GM12878 (cell line): ENCODE measurements at regions not wholly inside any gene's neighbourhood (a gene's known extent, or its start where the extent isn't known, plus 50 kb on each side); places are given as distances from the start of the nearest gene placed in this dataset.
"Not testable (repeated sequence)": the region's sequence is repeated elsewhere in the genome, so short reads cannot be mapped to it uniquely, and the experiment has no call there.

Source experiments
- ATAC-seq: fragments of 200-7000 bp; cut with Tn5 transposase; 3 replicates; pipeline ENCODE4 v1.9.1; 2020; ENCODE audit warnings: mild to moderate bottlenecking, moderate library complexity
- BruUV-seq: library from RNA; stranded (reverse); fragments of 400-500 nt; replicated peaks from 2 replicates; lab custom pipeline; 2021; lab: Mats Ljungman, UMichigan
- CTCF ChIA-PET: fragments of 300-600 bp; sonication (Branson Sonifier 250); formaldehyde crosslinking; extraction: SDS; loops from one replicate; lab custom pipeline; 2021; ENCODE audit warnings: inconsistent platforms; lab: Yijun Ruan, JAX
- POLR2A ChIA-PET: fragments of 350-600 bp; formaldehyde crosslinking; extraction: SDS; loops from one replicate; lab custom pipeline; 2021; ENCODE audit warnings: inconsistent platforms; lab: Charles Lee
- RAD21 ChIA-PET: fragments of 300-600 bp; sonication (Branson Sonifier 250); formaldehyde crosslinking; loops from one replicate; lab custom pipeline; 2023; ENCODE audit warnings: antibody characterized with exemption; ENCODE audit not compliant: unreplicated experiment; lab: Charles Lee
- SMC1A ChIA-PET: fragments of 300-600 bp; sonication (Branson Sonifier 250); formaldehyde crosslinking; loops from one replicate; lab custom pipeline; 2023; ENCODE audit not compliant: unreplicated experiment, uncharacterized antibody; lab: Charles Lee
- DNase-seq: peaks from one replicate; pipeline ENCODE4 v3.0.0-alpha.2; 2011; ENCODE audit warnings: low read depth, low spot score
- FAIRE-seq: peaks from 3 replicates; lab custom pipeline; 2011; peaks lifted over from hg19 to GRCh38; lab: Jason Lieb, UNC
- H2AFZ ChIP-seq: 2 replicates; pipeline ENCODE4 v1.6.0; 2011; ENCODE audit warnings: low read depth, low read length, control low read depth; ENCODE audit not compliant: control insufficient read depth
- H3K27ac ChIP-seq: 2 replicates; pipeline ENCODE4 v1.5.1; 2011; ENCODE audit warnings: control low read depth; ENCODE audit not compliant: control insufficient read depth, insufficient read depth
- H3K27me3 ChIP-seq, 2 experiments: replicated peaks in 1 of 2; 2 replicates each; pipeline versions ENCODE4 v1.6.0 to v1.6.1; 2011; ENCODE audit warnings: low read length in 1 of 2; ENCODE audit not compliant: control insufficient read depth in 2 of 2, insufficient read depth in 2 of 2
- H3K36me3 ChIP-seq, 2 experiments: 2 replicates each; pipeline ENCODE4 v1.5.1; 2011; ENCODE audit warnings: low read length in 1 of 2; ENCODE audit not compliant: control insufficient read depth in 2 of 2, insufficient read depth in 2 of 2
- H3K4me1 ChIP-seq: 2 replicates; pipeline ENCODE4 v1.6.1; 2011; ENCODE audit warnings: mild to moderate bottlenecking, low read length, moderate library complexity, mixed read lengths; ENCODE audit not compliant: control insufficient read depth, insufficient read depth
- H3K4me2 ChIP-seq: 2 replicates; pipeline ENCODE4 v1.6.0; 2011; ENCODE audit warnings: control low read depth; ENCODE audit not compliant: control insufficient read depth, insufficient read depth
- H3K4me3 ChIP-seq: fragments of 200-600 bp; sonication (generic); 2 replicates; pipeline ENCODE4 v1.5.1; 2016
- H3K79me2 ChIP-seq: 2 replicates; pipeline ENCODE4 v1.6.0; 2011; ENCODE audit warnings: low read length; ENCODE audit not compliant: control insufficient read depth, insufficient read depth
- H3K9ac ChIP-seq: 2 replicates; pipeline ENCODE4 v1.8.0; 2011; ENCODE audit warnings: low read length, control low read depth, mixed read lengths; ENCODE audit not compliant: control insufficient read depth, insufficient read depth
- H3K9me3 ChIP-seq: replicated peaks from 3 replicates; pipeline ENCODE4 v1.5.1; 2011; ENCODE audit warnings: mild to moderate bottlenecking, low read length; ENCODE audit not compliant: control insufficient read depth, insufficient read depth
- H4K20me1 ChIP-seq: 2 replicates; pipeline ENCODE4 v1.6.0; 2011; ENCODE audit not compliant: control insufficient read depth, insufficient read depth
- BMI1 ChIP-seq: fragments of 450-650 bp; IDR thresholded peaks from 2 replicates; pipeline ENCODE4 v1.6.1; 2016; ENCODE audit warnings: mild to moderate bottlenecking, moderate library complexity, borderline replicate concordance
- KDM1A ChIP-seq: fragments of 200-600 bp; sonication (generic); IDR thresholded peaks from 2 replicates; pipeline ENCODE4 v1.6.1; 2016; ENCODE audit warnings: borderline replicate concordance
- POU2F2 ChIP-seq: IDR thresholded peaks from 3 replicates; pipeline ENCODE4 v1.6.1; 2011; ENCODE audit warnings: low read depth, mild to moderate bottlenecking, low read length, borderline replicate concordance
- RAD21 ChIP-seq: IDR thresholded peaks from 2 replicates; pipeline ENCODE4 v1.6.1; 2011; ENCODE audit warnings: mild to moderate bottlenecking, low read depth, low read length, moderate library complexity; ENCODE audit not compliant: insufficient read depth
- SMAD1 ChIP-seq: fragments of 450-650 bp; IDR thresholded peaks from 2 replicates; pipeline ENCODE4 v1.6.1; 2018; ENCODE audit warnings: mild to moderate bottlenecking, low read depth; ENCODE audit not compliant: partially characterized antibody
- SMC3 ChIP-seq: IDR thresholded peaks from 2 replicates; pipeline ENCODE4 v1.6.1; 2011; ENCODE audit warnings: low read length, improper control_type of control experiment, borderline replicate concordance
- YY1 ChIP-seq: IDR thresholded peaks from 2 replicates; pipeline ENCODE4 v1.6.1; 2011; ENCODE audit warnings: low read depth, mild to moderate bottlenecking, low read length
- WGBS: methylation state at CpG from one replicate; pipeline ENCODE4 v1.1.6; 2016; ENCODE audit warnings: low lambda C conversion rate; ENCODE audit not compliant: insufficient replicate concordance, insufficient coverage; ENCODE audit errors: missing lambda C conversion rate; 5-methylcytosine and 5-hydroxymethylcytosine counted together
- in situ Hi-C: fragments of 300-500 bp; cut with MboI; formaldehyde crosslinking; loops from 9 replicates; pipeline ENCODE4 v1.14.3; 2018; ENCODE audit warnings: mixed read lengths
- intact Hi-C: fragments of 100-400 bp; cut with micrococcal nuclease; formaldehyde crosslinking; loops from one replicate; pipeline ENCODE4 v1.14.2; 2022; ENCODE audit not compliant: unreplicated experiment
- TF ChIP-seq, protein P1 (sequence below): fragments of 450-650 bp; IDR thresholded peaks from 2 replicates; pipeline ENCODE4 v1.6.1; 2017; ENCODE audit warnings: mild to moderate bottlenecking
- TF ChIP-seq, protein P2 (sequence below), 3 experiments: IDR thresholded peaks in 2 of 3; conservative IDR thresholded peaks in 1 of 3; 2 replicates each; pipeline ENCODE4 v1.5.1; 2011; ENCODE audit warnings: low read depth in 3 of 3, low read length in 3 of 3, mild to moderate bottlenecking in 3 of 3, control low read depth in 2 of 3, moderate library complexity in 2 of 3, inconsistent platforms in 1 of 3, mixed read lengths in 1 of 3; ENCODE audit not compliant: control insufficient read depth in 2 of 3, insufficient read depth in 1 of 3; ENCODE audit errors: extremely low read depth in 1 of 3

DNA sequence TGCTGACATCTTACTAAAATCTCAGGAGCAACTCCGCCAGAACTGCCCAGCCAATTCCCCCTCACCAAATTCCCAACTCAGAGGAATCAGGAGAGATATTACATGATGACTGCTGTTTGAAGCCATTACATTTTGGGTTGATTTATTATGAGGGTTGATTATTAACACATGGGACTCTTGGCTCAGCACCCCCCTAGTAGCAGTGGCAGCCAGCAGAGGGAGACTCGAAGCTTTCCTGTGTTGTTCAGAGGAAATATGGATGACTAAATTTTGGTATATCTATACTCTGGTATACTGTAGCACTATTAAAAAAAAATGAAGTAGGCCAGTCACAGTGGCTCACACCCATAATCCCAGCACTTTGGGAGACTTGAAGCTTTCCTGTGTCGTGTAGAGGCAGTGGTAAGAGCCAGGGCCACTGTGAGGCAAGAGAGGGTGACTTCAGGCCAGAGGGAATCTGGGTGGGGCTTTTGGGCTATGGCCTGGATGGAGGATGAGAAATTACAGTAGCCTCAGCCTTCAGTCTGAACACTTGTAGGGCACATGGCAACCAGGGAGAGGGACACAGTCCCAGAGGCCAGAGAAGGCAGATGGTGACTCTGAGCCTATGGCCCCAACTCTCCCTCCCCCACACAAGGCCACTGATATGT lies 111.4 kb downstream of the LHX2 start:
- Histone ChIP-seq H3K4me1 (peaks cover 8% of the 10 kb centered on the region; the same call in 1 of the 2 replicates), H3K4me3 (no peak overlapping the region), H3K27ac (no peak overlapping the region), H2AFZ (no peak overlapping the region), H3K36me3 (no peaks in the 10 kb centered on the region), H3K9me3 (peaks cover 3% of the 10 kb centered on the region; the same call in 1 of the 3 replicates), H3K79me2 (peaks cover 2% of the 10 kb centered on the region; the same call in 1 of the 2 replicates), H3K9ac (no peak overlapping the region), H3K27me3 (no peaks in the 10 kb centered on the region), H4K20me1 (no peaks in the 10 kb centered on the region), H3K4me2 (no peak overlapping the region)
- ChIA-PET RAD21 (interaction anchor here (1.0 to 1.6 kb wide), 4 partner anchors 68 to 264 kb away, joined by 3 read pairs; no protein-coding TSS in a partner anchor), POLR2A (no interaction called here), CTCF (interaction anchor here (0.8 to 6.0 kb wide), 18 partner anchors 10 to 414 kb away, joined by 3 to 41 read pairs (median 3); no protein-coding TSS in a partner anchor), SMC1A (interaction anchor here (1.0 to 1.6 kb wide), 5 partner anchors 13 to 264 kb away, joined by 3 to 5 read pairs (median 4); no protein-coding TSS in a partner anchor)
- peak; percentile 73 for ATAC-seq
- FAIRE-seq = no peak
- 58% methylated on average over 3 of the region's 3 CpGs for WGBS
- TF ChIP-seq SMAD1 = no peak
- TF ChIP-seq KDM1A = no peak
- TF ChIP-seq POU2F2 = no peak
- TF ChIP-seq, protein P1, sequence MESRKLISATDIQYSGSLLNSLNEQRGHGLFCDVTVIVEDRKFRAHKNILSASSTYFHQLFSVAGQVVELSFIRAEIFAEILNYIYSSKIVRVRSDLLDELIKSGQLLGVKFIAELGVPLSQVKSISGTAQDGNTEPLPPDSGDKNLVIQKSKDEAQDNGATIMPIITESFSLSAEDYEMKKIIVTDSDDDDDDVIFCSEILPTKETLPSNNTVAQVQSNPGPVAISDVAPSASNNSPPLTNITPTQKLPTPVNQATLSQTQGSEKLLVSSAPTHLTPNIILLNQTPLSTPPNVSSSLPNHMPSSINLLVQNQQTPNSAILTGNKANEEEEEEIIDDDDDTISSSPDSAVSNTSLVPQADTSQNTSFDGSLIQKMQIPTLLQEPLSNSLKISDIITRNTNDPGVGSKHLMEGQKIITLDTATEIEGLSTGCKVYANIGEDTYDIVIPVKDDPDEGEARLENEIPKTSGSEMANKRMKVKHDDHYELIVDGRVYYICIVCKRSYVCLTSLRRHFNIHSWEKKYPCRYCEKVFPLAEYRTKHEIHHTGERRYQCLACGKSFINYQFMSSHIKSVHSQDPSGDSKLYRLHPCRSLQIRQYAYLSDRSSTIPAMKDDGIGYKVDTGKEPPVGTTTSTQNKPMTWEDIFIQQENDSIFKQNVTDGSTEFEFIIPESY = no peak
- TF ChIP-seq SMC3 = peak; percentile 57
- no peak for TF ChIP-seq BMI1
- TF ChIP-seq RAD21 = peak; percentile 65
- TF ChIP-seq YY1 = 0 out of 2 replicates have a peak, but pooled peaks have one; percentile 27
- TF ChIP-seq, protein P2, sequence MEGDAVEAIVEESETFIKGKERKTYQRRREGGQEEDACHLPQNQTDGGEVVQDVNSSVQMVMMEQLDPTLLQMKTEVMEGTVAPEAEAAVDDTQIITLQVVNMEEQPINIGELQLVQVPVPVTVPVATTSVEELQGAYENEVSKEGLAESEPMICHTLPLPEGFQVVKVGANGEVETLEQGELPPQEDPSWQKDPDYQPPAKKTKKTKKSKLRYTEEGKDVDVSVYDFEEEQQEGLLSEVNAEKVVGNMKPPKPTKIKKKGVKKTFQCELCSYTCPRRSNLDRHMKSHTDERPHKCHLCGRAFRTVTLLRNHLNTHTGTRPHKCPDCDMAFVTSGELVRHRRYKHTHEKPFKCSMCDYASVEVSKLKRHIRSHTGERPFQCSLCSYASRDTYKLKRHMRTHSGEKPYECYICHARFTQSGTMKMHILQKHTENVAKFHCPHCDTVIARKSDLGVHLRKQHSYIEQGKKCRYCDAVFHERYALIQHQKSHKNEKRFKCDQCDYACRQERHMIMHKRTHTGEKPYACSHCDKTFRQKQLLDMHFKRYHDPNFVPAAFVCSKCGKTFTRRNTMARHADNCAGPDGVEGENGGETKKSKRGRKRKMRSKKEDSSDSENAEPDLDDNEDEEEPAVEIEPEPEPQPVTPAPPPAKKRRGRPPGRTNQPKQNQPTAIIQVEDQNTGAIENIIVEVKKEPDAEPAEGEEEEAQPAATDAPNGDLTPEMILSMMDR (IDR thresholded peaks at IDR 0.05 in 2 of 3, conservative IDR thresholded peaks at IDR 0.05 in 1 of 3; ENCODE audit: control insufficient read depth in 2 of 3, extremely low read depth in 1 of 3, insufficient read depth in 1 of 3, low read depth in 3 of 3, low read length in 3 of 3) = peak; percentile 50 to 60 (median 52)
- no TSS peak for BruUV-seq
- in situ Hi-C loops (no loop called here), intact Hi-C loops (loop anchor here (10.0 kb wide), 2 partner anchors 232 to 262 kb away; no protein-coding TSS in a partner anchor)
- DNase-seq = no peak

DNA sequence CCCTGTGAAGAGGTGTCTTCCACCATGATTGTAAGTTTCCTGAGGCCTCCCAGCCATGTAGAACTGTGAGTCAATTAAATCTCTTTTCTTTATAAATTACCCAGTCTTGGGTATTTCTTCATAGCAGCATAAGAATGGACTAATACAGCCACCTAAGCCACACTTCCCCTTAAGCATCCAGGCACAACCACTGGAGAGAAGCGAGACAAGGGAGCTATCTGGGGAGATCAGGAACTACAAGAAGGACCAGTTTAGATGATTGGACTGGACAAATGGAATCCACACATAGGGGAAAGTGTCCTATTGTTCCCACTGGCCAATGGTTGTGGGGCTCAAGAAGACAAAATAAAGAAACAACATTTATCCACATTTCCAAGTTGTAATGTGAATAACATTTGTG lies 112.1 kb downstream of the LHX2 start:
- FAIRE-seq, H3K27me3 ChIP-seq, H3K79me2 ChIP-seq, POLR2A ChIA-PET, H3K4me1 ChIP-seq, H3K9me3 ChIP-seq, H3K9ac ChIP-seq, H2AFZ ChIP-seq, in situ Hi-C loops, H3K4me2 ChIP-seq, H3K36me3 ChIP-seq, DNase-seq, BruUV-seq, H4K20me1 ChIP-seq, H3K4me3 ChIP-seq, H3K27ac ChIP-seq, ATAC-seq: not testable (repeated sequence)
- intact Hi-C loops = loop anchor here (10.0 kb wide), 2 partner anchors 231 to 261 kb away; no protein-coding TSS in a partner anchor
- ChIA-PET CTCF (interaction anchor here (0.8 to 6.0 kb wide), 10 partner anchors 9 to 413 kb away, joined by 3 to 41 read pairs (median 3); no protein-coding TSS in a partner anchor), RAD21 (interaction anchor here (0.6 to 1.6 kb wide), 4 partner anchors 22 to 263 kb away, joined by 3 read pairs; no protein-coding TSS in a partner anchor), SMC1A (interaction anchor here (0.5 to 1.5 kb wide), 5 partner anchors 181 to 268 kb away, joined by 3 to 5 read pairs (median 3); no protein-coding TSS in a partner anchor)
- 94% methylated on average over 1 of the region's 1 CpG for WGBS
